ENCODE measurements at regions not wholly inside any gene's neighbourhood (a gene's known extent, or its start where the extent isn't known, plus 50 kb on each side); places are given as distances from the start of the nearest gene placed in this dataset.

- TF ChIP-seq, protein P1, sequence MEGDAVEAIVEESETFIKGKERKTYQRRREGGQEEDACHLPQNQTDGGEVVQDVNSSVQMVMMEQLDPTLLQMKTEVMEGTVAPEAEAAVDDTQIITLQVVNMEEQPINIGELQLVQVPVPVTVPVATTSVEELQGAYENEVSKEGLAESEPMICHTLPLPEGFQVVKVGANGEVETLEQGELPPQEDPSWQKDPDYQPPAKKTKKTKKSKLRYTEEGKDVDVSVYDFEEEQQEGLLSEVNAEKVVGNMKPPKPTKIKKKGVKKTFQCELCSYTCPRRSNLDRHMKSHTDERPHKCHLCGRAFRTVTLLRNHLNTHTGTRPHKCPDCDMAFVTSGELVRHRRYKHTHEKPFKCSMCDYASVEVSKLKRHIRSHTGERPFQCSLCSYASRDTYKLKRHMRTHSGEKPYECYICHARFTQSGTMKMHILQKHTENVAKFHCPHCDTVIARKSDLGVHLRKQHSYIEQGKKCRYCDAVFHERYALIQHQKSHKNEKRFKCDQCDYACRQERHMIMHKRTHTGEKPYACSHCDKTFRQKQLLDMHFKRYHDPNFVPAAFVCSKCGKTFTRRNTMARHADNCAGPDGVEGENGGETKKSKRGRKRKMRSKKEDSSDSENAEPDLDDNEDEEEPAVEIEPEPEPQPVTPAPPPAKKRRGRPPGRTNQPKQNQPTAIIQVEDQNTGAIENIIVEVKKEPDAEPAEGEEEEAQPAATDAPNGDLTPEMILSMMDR (IDR thresholded peaks at IDR 0.05; ENCODE audit: insufficient read depth, low read depth, low read length): no peak
- TF ChIP-seq EZH2 (IDR thresholded peaks at IDR 0.05; ENCODE audit: insufficient read depth, low read length): no peak
Observed at GRCh38 chr3:137325934-137326333, 368.2 kb downstream of the IL20RB start.
